Hepatic stellate cell (primary cell): ENCODE measurements at regions not wholly inside any gene's neighbourhood (a gene's known extent, or its start where the extent isn't known, plus 50 kb on each side); places are given as distances from the start of the nearest gene placed in this dataset.
"Not testable (repeated sequence)": the region's sequence is repeated elsewhere in the genome, so short reads cannot be mapped to it uniquely, and the experiment has no call there.

Source experiments
- DNase-seq: peaks from one replicate; pipeline ENCODE4 v3.0.0; 2011; ENCODE audit warnings: low spot score

DNA sequence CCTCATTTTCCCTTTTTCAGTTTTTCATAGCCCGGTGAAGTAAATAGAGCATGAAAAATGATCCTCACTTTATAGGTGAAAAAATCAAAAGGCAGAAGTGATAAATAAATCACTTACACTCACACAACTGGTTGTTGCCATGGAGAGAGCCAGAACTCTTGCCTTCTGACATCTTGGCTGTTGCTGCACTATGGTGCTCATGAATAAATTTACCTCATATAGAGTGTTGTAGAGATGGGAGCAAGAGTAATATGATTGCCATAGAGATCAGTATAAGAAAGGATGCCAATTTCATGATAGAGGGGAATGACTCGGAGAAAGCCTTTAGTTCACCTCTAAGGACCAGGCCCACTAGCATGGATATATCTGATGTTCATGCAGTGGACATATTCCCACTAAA lies 82.5 kb upstream of the TMEM178A start:
- no peak for DNase-seq

DNA sequence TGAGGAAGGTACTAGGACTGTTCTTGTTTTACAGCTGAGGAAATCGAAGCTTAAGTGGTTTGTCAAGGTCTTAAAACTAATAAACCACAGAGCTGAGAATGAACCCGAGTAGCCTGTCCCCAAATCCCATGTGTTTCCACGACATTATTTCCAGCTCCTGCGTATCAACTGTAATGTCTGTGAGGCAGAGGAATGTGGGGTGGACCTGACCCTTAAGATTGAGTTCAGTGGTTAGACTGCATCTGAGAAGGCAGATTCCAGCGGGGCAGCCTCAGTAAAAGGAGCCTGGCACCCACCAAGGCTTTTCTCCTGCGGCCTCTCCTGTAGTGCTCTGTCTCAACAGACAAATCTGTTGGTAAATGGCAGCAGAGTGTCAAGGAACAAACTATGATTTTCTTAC lies 81.9 kb upstream of the TMEM178A start:
- no peak for DNase-seq

DNA sequence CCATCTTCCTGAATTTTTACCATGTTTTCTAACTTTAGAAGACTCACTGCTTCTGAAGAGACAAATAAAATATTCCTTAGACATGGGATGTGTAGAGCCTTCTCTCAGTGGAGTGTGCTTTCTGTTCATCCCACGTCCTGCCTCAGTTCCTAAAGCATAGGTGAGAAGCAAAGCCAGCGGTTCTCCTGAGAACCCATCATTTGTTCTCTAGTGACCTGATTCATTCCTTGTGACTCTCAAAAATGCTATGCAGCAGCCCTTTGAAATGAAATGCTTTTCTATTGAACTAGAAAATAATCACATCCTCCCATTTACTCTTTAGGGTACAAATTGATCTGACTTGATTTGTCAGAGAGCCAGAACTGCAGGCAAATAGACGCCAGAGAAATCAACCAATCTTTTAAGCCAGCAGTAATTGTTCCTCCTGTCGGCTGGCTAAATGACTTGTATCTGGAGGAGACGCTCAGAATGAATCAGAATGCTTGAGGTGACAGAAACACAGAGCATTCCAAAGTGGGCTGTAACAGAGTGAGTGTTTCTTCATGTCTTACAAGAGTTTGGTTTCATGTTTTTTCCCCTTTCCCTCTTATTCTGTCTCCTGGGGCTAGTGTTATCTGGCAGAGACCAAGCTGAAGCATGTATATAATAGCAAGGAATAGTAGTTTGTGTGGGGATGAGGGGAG lies 81.3 kb upstream of the TMEM178A start:
- DNase-seq: peak; percentile 44

DNA sequence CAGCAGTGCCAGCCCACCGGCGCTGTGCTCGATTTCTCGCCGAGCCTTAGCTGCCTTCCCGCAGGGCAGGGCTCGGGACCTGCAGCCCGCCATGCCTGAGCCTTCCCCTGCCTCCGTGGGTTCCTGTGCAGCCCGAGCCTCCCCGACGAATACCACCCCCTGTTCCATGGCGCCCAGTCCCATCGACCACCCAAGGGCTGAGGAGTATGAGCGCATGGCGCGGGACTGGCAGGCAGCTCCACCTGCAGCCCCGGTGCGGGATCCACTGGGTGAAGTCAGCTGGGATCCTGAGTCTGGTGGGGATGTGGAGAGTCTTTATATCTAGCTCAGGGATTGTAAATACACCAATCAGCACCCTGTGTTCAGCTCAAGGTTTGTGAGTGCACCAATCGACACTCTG lies 80.2 kb upstream of the TMEM178A start:
- not testable (repeated sequence) for DNase-seq

DNA sequence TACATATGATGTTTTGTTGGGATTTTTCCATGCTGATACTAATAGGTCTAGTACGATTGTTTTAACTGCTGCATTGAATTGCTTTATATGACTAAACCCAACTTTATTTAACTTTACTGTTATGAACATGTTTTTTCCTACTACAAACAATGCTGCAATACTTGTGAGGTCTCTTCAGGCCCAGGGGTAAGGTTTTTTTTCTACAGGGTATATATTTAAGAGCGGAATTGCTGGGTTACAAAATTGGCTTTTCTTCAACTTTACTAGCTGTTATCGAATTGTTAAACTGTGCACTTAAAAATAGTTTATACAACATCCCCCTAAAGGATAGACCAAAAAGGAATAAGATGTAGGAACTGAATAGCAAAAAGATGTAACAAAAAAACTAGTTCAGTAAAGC lies 78.5 kb upstream of the TMEM178A start:
- no peak for DNase-seq

DNA sequence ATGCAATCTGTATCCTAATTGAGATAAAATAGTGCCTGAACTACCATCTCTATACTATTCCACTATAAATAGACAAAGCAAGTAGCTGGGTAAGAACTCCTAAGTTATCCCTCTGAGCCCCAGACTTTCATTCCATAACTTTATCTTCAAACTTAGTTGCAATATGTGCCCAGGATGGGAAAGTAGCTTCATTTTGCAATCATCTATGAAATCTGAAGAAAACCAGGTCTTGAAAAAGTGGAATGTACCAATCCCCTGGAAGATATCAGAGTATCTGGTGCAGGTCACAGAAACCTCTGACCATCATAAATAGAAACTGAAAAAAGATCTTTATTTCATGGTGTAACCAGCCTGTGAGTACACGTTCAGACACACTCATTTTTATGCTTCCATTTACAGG lies 78.1 kb upstream of the TMEM178A start:
- no peak for DNase-seq

DNA sequence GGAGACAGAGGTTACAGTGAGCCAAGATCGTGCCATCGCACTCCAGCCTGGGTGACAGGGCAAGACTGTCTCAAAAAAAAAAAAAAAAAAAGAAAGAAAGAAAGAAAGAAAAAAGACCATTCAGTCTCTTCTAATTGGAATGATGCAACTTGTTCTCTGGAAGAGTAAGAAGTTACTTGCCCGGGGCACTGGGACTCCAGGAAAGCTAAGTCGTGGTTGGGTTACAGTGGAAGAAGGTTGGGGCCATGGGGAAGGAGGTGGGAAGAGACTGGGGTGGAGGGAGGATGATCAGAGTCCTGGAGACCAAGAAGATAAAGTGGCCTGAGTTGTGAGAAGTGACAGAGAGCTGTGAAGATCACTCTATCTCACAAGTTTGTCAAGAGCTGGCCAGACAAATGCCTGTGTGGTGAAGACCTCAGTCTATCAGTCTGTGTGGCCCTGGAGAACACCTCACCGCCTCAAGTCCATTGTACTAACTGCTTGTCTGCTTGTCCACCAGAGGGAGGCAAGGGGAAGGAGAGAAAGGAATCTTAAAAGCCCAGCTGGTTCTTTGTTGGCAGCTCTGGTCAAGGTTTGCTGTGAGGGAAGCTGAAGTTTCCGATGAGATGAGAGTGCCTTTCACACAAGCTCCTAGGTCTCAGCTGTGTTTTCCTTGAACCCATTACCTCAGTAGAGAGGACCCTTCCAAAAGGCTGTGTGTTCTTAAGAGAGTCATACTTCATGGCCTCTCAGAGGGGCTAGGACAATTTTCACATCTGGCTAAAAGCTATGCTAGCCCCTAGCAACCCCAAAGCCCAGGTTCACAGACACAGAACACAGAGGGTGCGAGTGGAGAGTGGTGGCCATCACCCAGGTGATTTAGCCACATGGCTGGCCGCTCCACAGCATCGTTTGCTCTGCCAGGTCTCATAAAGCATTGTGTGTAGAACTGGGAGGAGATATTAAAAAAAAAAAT lies 72.0 kb upstream of the TMEM178A start:
- peak; percentile 72 for DNase-seq

DNA sequence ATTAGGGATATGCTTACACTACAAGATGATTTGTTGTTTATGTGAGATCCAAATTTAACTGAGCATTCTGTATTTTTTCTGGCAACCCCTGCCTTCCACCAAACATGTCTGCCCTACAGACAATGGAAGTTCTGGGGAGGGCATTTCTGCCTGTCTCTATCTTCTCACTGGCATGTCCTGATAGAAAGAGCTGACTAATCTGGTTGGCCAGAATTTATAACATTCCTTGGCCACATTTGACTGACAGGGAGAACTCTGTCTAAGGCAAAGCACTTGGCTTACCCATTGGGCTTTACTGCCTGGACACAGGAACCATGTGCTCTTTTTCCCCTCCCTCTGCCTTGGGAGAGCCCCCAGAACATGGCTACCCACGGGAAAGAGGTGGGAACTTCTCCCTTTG lies 70.6 kb upstream of the TMEM178A start:
- DNase-seq: no peak

DNA sequence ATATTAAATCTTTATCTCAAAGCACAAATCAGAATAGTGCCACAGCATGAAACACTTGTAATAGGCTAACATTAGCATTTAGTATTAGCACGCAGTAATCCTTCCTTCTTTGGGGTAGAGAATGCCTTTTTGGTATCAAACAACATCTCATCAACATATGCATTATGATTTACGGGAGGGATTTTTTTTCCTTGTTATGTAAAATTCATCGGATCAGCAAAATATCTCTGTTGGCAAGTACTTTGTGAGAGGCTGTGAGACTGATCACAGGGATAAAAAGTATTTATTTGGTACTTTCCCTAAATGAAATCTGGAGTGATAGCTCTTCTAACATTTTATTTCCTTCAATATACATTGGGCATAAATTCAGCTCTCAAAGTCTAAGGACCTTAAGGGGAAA lies 68.4 kb upstream of the TMEM178A start:
- DNase-seq: no peak

DNA sequence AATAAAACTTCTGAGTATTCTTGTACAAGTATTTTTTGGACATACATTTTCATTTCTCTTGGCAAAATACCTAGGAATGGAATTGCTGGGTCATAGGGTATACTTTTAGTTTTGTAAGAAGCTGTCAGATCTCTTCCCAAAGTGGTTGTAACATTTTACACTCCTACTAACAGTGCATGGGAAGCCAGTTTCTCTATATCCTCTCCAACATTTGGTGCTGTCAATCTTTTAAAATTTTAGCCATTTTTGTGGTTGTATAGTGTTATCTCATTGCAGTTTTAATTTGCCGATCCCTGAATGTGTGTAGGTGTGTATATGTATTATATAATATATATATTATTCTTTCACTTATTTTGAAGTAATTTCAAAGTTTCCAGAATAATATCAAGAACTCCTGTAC lies 63.1 kb upstream of the TMEM178A start:
- no peak for DNase-seq

DNA sequence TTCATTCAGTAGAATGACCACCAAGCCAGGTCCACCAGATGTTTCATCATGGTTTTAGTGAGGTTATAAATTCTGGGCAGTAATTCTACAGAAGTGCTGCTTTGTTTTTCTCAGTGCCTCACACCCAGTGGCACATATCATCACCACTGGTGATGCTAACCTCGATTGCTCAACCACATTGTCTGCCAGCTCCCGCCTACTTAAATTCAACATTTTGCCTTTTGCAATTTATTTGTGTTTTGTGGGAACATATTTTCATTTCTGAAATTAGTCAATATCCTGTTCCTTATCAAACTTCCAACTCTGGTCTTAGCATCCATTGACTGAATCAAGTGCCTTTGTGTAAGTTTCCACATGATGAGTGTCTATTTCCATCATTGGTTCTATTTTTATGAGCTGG lies 62.3 kb upstream of the TMEM178A start:
- DNase-seq: no peak

DNA sequence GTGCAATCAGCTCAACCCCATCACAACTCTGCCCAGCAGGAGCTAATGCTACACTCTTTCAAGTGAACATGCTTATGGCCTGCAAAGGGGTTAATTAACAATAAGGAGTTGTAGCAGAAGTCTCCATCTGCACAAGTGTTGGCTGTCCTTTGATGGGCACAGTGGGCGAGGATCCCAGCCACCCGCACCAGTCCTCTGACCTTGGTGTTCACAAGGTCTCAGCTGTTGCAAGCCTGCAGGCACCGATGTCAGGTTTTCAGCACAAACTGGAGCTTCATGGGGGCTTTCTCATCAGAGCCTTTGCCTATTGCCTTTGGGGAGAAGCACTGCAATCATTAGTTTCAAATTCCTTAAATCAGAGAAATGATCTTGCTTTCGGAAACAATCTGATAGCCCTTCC lies 60.9 kb upstream of the TMEM178A start:
- DNase-seq: no peak

DNA sequence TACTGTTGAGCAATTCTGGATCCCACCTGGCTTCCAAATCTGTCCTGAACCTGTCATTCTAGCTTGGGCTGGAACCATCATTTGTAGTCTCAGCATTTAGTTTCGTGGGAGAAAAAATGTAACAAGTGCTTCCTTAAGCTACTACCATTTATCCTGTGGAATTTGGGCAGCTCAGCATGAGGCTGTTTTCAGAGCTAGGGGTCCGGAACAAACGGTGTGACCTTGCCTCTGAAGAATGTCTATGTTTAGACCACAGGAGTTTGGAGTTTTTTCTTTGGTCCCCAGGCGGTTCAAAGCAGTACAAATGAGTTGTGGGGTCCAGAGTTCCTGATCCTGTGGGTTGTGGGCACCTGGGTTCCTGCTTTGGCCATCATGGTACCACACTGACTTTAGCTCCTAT lies 59.1 kb upstream of the TMEM178A start:
- no peak for DNase-seq

DNA sequence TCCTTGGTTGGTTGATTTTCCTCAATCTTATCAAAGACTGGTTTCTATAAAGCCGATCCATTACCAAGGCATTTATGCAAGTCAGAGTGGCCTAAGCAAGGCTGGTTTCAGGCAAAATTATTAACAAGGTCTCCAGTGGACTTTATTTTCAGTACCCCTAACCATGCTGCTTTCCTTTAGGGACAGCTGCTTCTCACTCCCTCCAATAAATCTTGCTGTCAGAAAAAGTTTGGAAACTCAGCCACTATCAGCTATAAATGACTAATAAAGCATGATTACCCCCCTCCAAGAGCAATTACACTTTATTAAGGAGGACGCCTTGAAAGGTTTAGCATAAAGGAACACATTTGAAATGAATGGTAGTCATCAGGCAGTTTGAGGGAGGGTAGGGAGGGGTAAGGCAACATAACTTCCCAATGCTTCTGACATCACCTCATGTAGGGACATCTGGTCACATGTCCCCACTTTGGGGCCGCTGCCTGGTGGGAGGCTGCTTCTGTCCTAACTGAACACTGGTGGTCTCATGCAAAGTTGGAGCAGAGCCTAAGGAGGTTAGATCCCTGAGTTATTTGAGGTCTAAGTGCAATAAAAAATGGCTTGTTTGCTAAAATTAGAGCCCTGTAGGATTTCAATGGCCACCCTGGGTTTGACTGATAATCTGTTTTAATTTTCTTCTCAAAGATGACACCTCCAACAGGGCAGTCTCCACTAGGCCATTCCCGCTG lies 58.0 kb upstream of the TMEM178A start:
- no peak for DNase-seq

DNA sequence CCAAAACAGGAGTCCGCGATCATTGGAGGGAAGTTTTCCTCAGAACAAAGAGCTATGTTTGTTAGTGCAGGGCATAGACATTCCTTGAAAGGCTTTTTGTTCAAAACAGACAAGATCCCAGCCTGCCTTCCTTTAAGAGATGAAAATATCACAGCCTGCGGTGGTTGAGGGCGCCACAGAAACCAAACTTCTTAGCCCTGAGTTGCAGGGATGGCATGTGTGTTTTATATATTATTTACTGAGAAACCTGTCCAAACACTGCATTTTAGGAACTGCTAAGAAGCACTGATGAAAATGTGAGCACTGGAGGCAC lies 57.5 kb upstream of the TMEM178A start:
- no peak for DNase-seq

DNA sequence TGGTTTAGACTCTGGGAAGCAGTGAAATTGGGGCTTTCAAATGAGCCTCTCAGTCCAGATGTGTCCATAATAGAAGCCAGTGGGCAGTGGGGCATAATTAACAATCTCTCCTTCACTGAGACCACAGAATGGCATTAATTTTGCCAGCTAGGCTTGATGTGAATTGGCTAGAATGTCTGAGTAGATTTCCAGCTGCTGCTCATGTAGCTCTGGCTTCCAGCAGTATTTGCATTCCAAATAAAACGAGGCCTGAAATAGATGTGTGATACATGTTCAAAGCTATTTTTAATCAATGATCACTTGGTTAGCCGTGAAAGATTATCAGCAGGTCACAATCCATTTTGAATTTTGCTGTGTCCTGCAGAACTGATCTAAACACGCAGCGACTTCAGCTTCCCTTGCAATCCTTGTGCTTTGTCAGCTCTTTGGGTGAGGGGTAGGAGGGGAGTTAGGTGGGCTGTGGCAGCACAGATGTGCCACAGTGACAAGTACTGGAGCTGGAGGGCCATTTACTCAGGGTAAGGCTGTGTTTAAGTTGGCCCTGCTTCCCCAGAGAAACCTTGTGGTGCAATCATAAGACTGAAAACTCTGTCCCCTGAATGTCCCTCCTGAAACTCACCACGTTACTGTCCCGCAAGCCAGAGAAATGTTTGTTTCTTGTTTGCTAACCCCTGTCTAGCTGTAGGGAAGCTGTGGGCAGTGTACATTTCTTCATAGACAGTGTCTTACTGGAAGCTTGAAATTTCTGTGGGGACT lies 56.9 kb upstream of the TMEM178A start:
- DNase-seq: no peak

DNA sequence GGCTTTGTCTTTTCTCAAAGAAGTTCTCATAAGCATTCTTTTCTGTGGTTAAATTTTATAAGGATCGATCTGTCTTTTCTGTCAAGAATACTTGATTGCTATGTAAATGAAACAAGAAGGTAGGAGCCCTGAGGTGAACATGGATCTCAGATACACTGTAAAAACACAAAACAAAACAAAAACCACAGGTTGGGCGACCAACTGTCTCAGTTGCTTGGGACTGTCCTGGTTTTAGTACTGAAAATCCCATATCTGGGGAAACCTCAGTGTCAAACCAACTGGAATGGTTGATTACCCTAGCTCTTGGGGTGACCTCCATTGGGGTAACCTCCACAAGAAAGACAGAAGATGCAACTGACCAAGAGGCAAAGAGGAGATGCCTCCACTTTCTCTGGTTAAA lies 55.8 kb upstream of the TMEM178A start:
- DNase-seq: no peak

DNA sequence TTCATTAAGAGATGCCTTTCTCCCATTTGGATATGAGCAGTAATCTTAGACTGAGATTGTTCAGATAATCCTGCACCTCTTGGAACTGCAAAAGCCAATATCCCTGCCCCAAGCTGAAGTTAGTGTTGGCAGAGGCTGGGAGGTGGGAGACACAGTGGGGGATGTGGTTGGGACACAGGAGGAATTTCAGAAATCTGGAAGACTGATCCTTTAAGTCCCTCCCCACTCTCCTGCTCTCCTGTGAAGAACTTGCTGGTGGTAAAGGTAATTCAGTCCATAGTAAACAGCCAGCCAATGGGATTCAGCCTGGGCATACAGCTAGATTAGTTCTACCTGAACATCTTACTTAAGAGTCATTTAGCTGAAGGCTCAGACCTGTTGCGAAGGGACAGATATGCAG lies 50.0 kb upstream of the TMEM178A start:
- no peak for DNase-seq
